ENCODE measurements at regions not wholly inside any gene's neighbourhood (a gene's known extent, or its start where the extent isn't known, plus 50 kb on each side); places are given as distances from the start of the nearest gene placed in this dataset.

DNA sequence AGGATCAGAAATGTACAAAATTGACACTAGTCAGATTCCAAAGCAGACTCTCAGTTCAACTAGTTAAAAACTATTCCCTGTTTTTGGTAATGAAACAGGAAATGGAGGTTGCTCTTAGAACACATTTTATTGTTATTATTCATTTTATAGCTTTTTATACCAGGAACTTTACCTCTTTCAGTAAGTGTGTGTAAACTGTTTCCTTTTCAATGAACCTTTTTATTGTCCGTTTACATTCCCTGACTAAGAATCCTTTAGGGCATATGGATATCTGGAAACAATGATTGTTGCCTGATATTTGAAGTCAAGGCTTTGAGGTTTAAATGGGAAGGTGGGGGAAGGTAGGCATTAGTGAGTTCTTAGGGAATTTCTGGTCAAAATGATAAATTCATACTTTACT, 1511.4 kb downstream of the ADGRL3 start:
- WGBS, 2 experiments (ENCODE audit: insufficient coverage in 2 of 2) = no CpG with 5 or more reads among the region's 1 CpG
- Histone ChIP-seq H3K4me1 (ENCODE audit: control insufficient read depth, insufficient read depth, low read length, poor library complexity, severe bottlenecking) (no peaks in the 10 kb centered on the region), H3K4me3 (ENCODE audit: extremely low read depth, insufficient read depth, low read length, poor library complexity, severe bottlenecking) (no peak overlapping the region), H3K9me3 (ENCODE audit: control insufficient read depth, low read length) (no peaks in the 10 kb centered on the region), H3K36me3 (ENCODE audit: control insufficient read depth, insufficient read depth, low read length) (no peaks in the 10 kb centered on the region), H3K27ac (ENCODE audit: low read depth, low read length, severe bottlenecking) (no peak overlapping the region)

DNA sequence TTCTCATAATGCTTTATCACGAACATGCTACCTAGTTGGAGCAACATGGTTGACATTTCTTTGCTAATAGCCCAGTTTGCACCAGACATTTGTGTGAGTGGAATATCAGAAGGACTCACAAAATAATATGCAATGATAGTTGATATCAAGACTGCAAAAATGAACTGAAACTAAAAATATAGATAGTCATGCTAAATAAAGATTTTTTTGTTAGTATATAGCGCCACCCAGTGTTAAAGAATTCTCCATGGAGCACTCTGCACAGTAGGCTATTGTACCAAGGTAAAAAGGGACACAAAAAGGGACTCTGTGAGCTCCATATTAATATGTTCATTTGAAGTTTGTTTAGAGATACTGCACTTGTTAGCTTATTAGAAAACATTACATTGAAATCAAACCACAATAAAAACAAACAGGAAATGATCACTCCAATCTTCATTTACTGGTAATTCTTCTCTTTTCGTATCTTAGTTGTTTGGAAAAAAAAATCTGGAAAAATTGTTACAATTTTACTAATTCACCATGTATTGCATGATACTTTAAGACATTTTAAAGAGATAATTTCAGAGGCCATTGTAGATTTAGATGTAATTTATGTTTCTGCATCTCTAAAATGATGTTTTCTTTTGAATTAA, 1509.6 kb downstream of the ADGRL3 start:
- no peaks in the 10 kb centered on the region for H3K4me1 ChIP-seq (ENCODE audit: control insufficient read depth, insufficient read depth, low read length, poor library complexity, severe bottlenecking)
- WGBS, 2 experiments (ENCODE audit: insufficient coverage in 2 of 2) = 36% methylated on average over 2 of the region's 3 CpGs; no CpG with 5 or more reads in 1 of the 2 experiments
- no peaks in the 10 kb centered on the region for H3K9me3 ChIP-seq (ENCODE audit: control insufficient read depth, low read length)
- H3K4me3 ChIP-seq (ENCODE audit: extremely low read depth, insufficient read depth, low read length, poor library complexity, severe bottlenecking) = no peak overlapping the region
- no peak overlapping the region for H3K27ac ChIP-seq (ENCODE audit: low read depth, low read length, severe bottlenecking)
- no peaks in the 10 kb centered on the region for H3K36me3 ChIP-seq (ENCODE audit: control insufficient read depth, insufficient read depth, low read length)

DNA sequence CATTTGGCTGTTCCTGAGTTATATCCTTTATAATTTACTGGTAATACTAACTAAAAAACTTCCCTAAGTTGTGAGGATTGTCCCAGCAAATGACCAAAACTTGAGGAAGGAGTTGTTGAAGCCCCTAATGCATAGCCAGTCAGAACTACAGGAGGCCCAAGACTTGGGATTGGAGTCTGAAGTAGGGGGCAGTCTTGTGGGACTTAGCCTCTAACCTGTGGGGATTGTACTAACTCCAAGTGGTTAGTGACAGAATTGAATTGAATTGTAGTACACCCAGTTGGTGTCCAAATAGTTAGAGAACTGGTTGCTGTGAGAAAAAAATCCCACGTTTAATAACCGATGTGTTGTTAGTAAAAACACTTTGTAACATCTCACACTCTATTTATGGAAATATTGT, 1506.3 kb downstream of the ADGRL3 start:
- no peak overlapping the region for H3K27ac ChIP-seq (ENCODE audit: low read depth, low read length, severe bottlenecking)
- no peak overlapping the region for H3K4me3 ChIP-seq (ENCODE audit: extremely low read depth, insufficient read depth, low read length, poor library complexity, severe bottlenecking)
- H3K9me3 ChIP-seq (ENCODE audit: control insufficient read depth, low read length) = no peaks in the 10 kb centered on the region
- H3K4me1 ChIP-seq (ENCODE audit: control insufficient read depth, insufficient read depth, low read length, poor library complexity, severe bottlenecking) = no peaks in the 10 kb centered on the region
- no peaks in the 10 kb centered on the region for H3K36me3 ChIP-seq (ENCODE audit: control insufficient read depth, insufficient read depth, low read length)
- WGBS, 2 experiments (ENCODE audit: insufficient coverage in 2 of 2) = no CpG with 5 or more reads among the region's 2 CpGs

DNA sequence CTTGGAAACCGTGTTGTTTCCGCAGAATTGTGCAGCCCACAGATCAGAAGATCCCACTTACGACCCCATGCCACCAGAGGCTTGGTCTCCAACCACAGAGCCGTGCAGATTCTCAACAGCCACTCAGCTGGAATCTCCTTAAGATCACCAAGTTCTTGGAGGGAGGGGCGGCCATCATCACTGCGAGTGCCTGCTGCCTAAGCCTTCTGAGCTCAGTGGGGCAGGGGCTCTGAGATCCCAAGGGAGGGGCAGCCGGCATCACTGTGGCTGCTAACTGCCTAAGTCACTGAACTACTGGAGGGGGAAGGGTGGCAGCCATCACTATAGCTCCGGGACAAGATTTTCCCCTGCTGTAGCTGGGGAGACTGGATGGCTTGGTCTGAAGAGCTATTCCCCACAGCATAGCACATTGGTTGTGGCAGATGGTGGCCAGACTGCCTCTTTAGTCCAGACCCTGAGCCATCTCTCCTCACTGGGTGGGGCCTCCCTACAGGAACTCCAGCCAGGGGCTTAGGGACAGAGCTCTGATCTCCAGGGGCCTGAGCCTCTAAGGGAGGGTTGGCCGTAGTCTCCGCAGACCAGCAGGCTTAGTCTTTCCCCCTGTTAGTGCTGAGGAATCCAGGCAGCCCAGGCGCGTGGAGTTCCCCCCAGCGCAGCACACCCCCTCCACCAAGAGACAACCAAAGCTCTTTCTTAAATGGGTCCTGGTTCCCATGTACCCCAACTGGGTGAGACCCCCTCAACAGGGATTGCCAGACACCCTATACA, 1483.9 kb downstream of the ADGRL3 start:
- Histone ChIP-seq H3K36me3 (ENCODE audit: control insufficient read depth, insufficient read depth, low read length) (no peaks in the 10 kb centered on the region), H3K4me3 (ENCODE audit: extremely low read depth, insufficient read depth, low read length, poor library complexity, severe bottlenecking) (no peak overlapping the region), H3K27ac (ENCODE audit: low read depth, low read length, severe bottlenecking) (no peak overlapping the region), H3K9me3 (ENCODE audit: control insufficient read depth, low read length) (no peaks in the 10 kb centered on the region), H3K4me1 (ENCODE audit: control insufficient read depth, insufficient read depth, low read length, poor library complexity, severe bottlenecking) (no peaks in the 10 kb centered on the region)
- WGBS, 2 experiments (ENCODE audit: insufficient coverage in 2 of 2) = 93 to 95% methylated on average over 6 to 8 of the region's 13 CpGs

DNA sequence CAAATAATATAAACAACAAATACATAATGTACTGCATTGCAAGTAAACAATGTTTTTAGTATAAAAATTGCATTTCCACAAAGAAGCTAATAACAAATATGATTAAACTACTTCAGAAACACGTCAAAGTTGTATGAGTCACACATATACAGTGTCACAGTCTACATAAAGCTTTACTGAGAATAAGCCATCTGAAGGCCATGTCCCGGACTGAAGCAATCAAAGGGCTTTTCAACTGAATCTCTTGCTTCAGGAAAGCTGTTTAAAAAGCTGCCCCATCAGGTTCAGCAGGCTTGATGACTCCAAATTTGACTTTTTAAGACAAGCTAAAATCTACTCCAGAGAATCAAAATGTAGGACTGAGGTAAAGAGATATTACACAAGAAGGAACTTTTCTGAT, 1476.8 kb downstream of the ADGRL3 start:
- no peaks in the 10 kb centered on the region for H3K36me3 ChIP-seq (ENCODE audit: control insufficient read depth, insufficient read depth, low read length)
- no peak overlapping the region for H3K4me3 ChIP-seq (ENCODE audit: extremely low read depth, insufficient read depth, low read length, poor library complexity, severe bottlenecking)
- H3K4me1 ChIP-seq (ENCODE audit: control insufficient read depth, insufficient read depth, low read length, poor library complexity, severe bottlenecking) = no peaks in the 10 kb centered on the region
- H3K27ac ChIP-seq (ENCODE audit: low read depth, low read length, severe bottlenecking) = no peak overlapping the region
- H3K9me3 ChIP-seq (ENCODE audit: control insufficient read depth, low read length) = no peaks in the 10 kb centered on the region
- WGBS, 2 experiments (ENCODE audit: insufficient coverage in 2 of 2) = 100% methylated on average over 1 of the region's 2 CpGs; no CpG with 5 or more reads in 1 of the 2 experiments

DNA sequence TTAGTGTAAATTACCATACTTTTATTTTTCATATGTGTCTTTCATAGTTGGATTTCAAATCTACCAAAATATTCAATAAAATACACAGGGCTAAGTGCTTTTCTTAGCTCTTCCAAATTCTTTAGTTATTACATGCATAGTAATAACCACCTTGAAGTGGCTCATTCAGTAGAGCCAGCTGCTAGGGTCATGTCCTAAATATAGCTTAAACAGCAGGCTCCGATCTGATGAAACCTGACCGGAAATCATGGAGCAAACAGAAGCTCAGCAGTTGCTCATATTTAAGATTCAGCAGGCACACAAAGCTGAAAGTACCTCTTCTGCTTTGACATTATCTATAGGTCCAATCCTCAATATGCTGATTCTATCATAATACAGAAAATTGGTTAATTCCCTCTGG, 1470.4 kb downstream of the ADGRL3 start:
- Histone ChIP-seq H3K36me3 (ENCODE audit: control insufficient read depth, insufficient read depth, low read length) (no peaks in the 10 kb centered on the region), H3K9me3 (ENCODE audit: control insufficient read depth, low read length) (no peaks in the 10 kb centered on the region), H3K4me3 (ENCODE audit: extremely low read depth, insufficient read depth, low read length, poor library complexity, severe bottlenecking) (no peak overlapping the region), H3K27ac (ENCODE audit: low read depth, low read length, severe bottlenecking) (no peak overlapping the region), H3K4me1 (ENCODE audit: control insufficient read depth, insufficient read depth, low read length, poor library complexity, severe bottlenecking) (no peaks in the 10 kb centered on the region)
- WGBS, 2 experiments (ENCODE audit: insufficient coverage in 2 of 2) = 78 to 84% methylated on average over 2 of the region's 2 CpGs

DNA sequence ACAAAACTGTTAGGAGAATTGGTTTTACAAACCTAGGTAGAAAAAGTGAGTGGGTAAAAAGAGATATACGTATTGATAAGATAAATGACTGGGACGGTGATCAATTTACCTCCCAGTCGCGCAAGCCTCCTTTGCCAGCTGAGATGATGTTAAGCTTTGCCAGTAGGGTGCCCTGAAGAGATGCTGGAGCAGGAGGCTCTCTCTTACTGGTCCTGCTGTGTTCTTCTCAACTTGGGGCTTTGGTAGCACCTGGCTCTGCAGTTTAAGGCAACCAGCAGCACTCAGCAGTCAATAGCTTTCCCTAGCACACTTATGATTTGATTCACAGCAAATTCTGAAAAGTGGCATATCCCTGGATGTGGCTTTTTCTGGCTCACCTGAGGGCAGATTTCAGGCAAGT, 1461.7 kb downstream of the ADGRL3 start:
- WGBS, 2 experiments (ENCODE audit: insufficient coverage in 2 of 2) = 73 to 80% methylated on average over 4 of the region's 4 CpGs
- no peak overlapping the region for H3K27ac ChIP-seq (ENCODE audit: low read depth, low read length, severe bottlenecking)
- no peaks in the 10 kb centered on the region for H3K36me3 ChIP-seq (ENCODE audit: control insufficient read depth, insufficient read depth, low read length)
- H3K9me3 ChIP-seq (ENCODE audit: control insufficient read depth, low read length) = no peaks in the 10 kb centered on the region
- no peak overlapping the region for H3K4me3 ChIP-seq (ENCODE audit: extremely low read depth, insufficient read depth, low read length, poor library complexity, severe bottlenecking)
- no peaks in the 10 kb centered on the region for H3K4me1 ChIP-seq (ENCODE audit: control insufficient read depth, insufficient read depth, low read length, poor library complexity, severe bottlenecking)

DNA sequence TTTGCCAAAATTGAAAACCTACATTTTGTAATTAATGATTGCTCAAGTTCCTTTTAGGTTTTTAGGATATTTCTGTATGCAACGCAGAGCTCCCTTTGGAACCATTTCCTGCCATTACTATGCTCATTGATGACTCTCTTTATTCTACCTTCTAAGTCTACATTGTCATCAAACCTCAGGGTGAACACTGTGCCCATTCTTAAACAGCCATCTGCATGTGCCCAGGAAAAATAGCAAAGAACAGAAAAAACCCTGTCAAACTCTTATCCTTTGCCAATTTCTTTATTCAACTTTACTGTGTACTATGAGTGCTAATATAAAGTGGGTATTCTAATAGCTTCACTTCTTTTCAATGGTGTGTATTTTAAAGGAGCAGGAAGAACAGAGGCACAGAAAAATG, 1455.9 kb downstream of the ADGRL3 start:
- Histone ChIP-seq H3K9me3 (ENCODE audit: control insufficient read depth, low read length) (no peaks in the 10 kb centered on the region), H3K27ac (ENCODE audit: low read depth, low read length, severe bottlenecking) (no peak overlapping the region), H3K4me1 (ENCODE audit: control insufficient read depth, insufficient read depth, low read length, poor library complexity, severe bottlenecking) (no peaks in the 10 kb centered on the region), H3K36me3 (ENCODE audit: control insufficient read depth, insufficient read depth, low read length) (no peaks in the 10 kb centered on the region), H3K4me3 (ENCODE audit: extremely low read depth, insufficient read depth, low read length, poor library complexity, severe bottlenecking) (no peak overlapping the region)
- WGBS, 2 experiments (ENCODE audit: insufficient coverage in 2 of 2) = no CpG with 5 or more reads among the region's 1 CpG

DNA sequence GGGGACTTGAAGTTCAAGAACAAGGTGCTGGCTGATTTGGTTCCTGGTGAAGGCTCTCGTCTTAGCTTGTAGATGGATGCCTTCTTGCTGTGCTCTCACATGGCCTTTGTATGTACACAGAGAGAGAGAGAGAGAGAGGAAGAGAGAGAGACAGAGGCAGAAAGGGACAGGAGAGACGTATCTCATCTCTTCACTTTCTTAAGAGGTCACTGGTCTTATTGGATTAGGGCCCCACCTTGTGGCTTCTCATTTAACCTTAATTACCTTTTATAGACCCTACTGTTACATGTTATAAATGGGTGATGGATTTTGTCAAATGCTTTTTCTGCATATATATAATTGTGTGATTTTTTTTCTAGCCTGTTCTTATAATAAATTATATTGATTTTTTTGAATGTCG, 1444.2 kb downstream of the ADGRL3 start:
- Histone ChIP-seq H3K4me3 (ENCODE audit: extremely low read depth, insufficient read depth, low read length, poor library complexity, severe bottlenecking) (no peak overlapping the region), H3K9me3 (ENCODE audit: control insufficient read depth, low read length) (no peaks in the 10 kb centered on the region), H3K36me3 (ENCODE audit: control insufficient read depth, insufficient read depth, low read length) (no peaks in the 10 kb centered on the region), H3K4me1 (ENCODE audit: control insufficient read depth, insufficient read depth, low read length, poor library complexity, severe bottlenecking) (no peaks in the 10 kb centered on the region), H3K27ac (ENCODE audit: low read depth, low read length, severe bottlenecking) (no peak overlapping the region)
- WGBS, 2 experiments (ENCODE audit: insufficient coverage in 2 of 2) = 14 to 20% methylated on average over 1 of the region's 3 CpGs

DNA sequence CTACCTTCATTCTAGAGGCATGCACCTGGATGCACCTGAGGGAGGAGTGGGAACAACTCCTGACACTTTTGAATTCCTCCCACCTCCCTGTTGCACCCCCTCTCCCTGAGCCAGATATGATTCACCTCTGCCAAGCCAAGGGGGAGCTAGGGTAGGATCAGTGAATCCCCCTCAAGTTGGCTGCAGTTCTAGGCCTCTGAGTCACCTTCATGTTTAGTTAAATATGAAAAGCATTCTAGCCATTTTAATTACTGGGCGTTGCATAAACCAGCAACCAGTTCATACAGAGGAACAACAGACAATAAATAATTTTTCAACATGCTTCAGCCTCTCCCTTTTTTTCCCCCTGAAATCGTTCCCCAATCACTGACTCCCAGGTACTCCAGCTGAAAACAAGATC, 1440.2 kb downstream of the ADGRL3 start:
- no peaks in the 10 kb centered on the region for H3K9me3 ChIP-seq (ENCODE audit: control insufficient read depth, low read length)
- no peak overlapping the region for H3K4me3 ChIP-seq (ENCODE audit: extremely low read depth, insufficient read depth, low read length, poor library complexity, severe bottlenecking)
- no peaks in the 10 kb centered on the region for H3K36me3 ChIP-seq (ENCODE audit: control insufficient read depth, insufficient read depth, low read length)
- H3K27ac ChIP-seq (ENCODE audit: low read depth, low read length, severe bottlenecking) = no peak overlapping the region
- 63 to 100% methylated on average over 1 to 2 of the region's 2 CpGs for WGBS, 2 experiments (ENCODE audit: insufficient coverage in 2 of 2)
- no peaks in the 10 kb centered on the region for H3K4me1 ChIP-seq (ENCODE audit: control insufficient read depth, insufficient read depth, low read length, poor library complexity, severe bottlenecking)

DNA sequence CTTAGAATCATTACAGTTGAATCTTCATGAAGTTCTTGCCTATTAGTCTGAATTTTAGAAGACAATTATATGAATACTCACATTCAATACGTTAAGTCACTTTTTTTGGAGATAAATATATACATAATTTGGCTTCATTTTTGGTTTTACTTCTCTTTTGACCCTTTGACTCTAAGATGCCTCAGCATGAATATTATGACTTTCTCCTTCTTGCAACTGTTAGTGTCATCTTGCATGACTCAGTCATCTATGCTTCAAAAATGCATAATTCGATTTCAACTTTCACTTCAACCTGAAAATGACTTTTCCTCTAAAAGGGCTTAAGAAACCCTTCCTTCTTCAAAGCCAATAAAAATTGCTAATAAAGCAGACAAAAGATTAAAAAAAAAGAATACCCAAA, 1427.5 kb downstream of the ADGRL3 start:
- no peaks in the 10 kb centered on the region for H3K36me3 ChIP-seq (ENCODE audit: control insufficient read depth, insufficient read depth, low read length)
- no peaks in the 10 kb centered on the region for H3K4me1 ChIP-seq (ENCODE audit: control insufficient read depth, insufficient read depth, low read length, poor library complexity, severe bottlenecking)
- no peak overlapping the region for H3K4me3 ChIP-seq (ENCODE audit: extremely low read depth, insufficient read depth, low read length, poor library complexity, severe bottlenecking)
- no peak overlapping the region for H3K27ac ChIP-seq (ENCODE audit: low read depth, low read length, severe bottlenecking)
- 71 to 100% methylated on average over 1 of the region's 2 CpGs for WGBS, 2 experiments (ENCODE audit: insufficient coverage in 2 of 2)
- H3K9me3 ChIP-seq (ENCODE audit: control insufficient read depth, low read length) = peaks cover 6% of the 10 kb centered on the region

All from mesodermal cell (in vitro differentiated cells).